ENCODE measurements at regions not wholly inside any gene's neighbourhood (a gene's known extent, or its start where the extent isn't known, plus 50 kb on each side); places are given as distances from the start of the nearest gene placed in this dataset.

- H3K36me3 ChIP-seq (ENCODE audit: insufficient read depth, low read length, poor library complexity, severe bottlenecking), result no peaks in the 10 kb centered on the region
- H3K4me1 ChIP-seq (ENCODE audit: insufficient read depth, low read length, poor library complexity, severe bottlenecking), result no peaks in the 10 kb centered on the region
- H3K27ac ChIP-seq (ENCODE audit: low read depth, low read length, poor library complexity, severe bottlenecking), result no peak overlapping the region
- no peak overlapping the region for H3K4me3 ChIP-seq (ENCODE audit: low read depth, low read length, poor library complexity, severe bottlenecking)
- BruUV-seq (replicated peaks), result no TSS peak
- TF ChIP-seq EZH2 (IDR thresholded peaks at IDR 0.05; ENCODE audit: borderline replicate concordance, low read depth, low read length, poor library complexity, severe bottlenecking), result no peak
- no peak for TF ChIP-seq CTCF (conservative IDR thresholded peaks at IDR 0.05; ENCODE audit: low read depth, low read length)
- POLR2A ChIA-PET (ENCODE audit: low non-redundant PET), result no interaction called here
- CTCF ChIA-PET, result no interaction called here
- H3K9me3 ChIP-seq (ENCODE audit: low read depth, low read length, poor library complexity, severe bottlenecking), result no peaks in the 10 kb centered on the region
- peaks cover 33% of the 10 kb centered on the region for H3K27me3 ChIP-seq (replicated peaks; ENCODE audit: insufficient read depth, low read depth, low read length, poor library complexity)
- no peak for DNase-seq (ENCODE audit: low spot score)
- intact Hi-C loops (cut with micrococcal nuclease; ENCODE audit: unreplicated experiment), result no loop called here
These were observed 63.6 kb downstream of the ELAPOR2 start for GRCh38 chr7:86995814-86996213.

- TF ChIP-seq EZH2 (IDR thresholded peaks at IDR 0.05; ENCODE audit: borderline replicate concordance, low read depth, low read length, poor library complexity, severe bottlenecking) (no peak), CTCF (conservative IDR thresholded peaks at IDR 0.05; ENCODE audit: low read depth, low read length) (no peak)
- Histone ChIP-seq H3K27me3 (replicated peaks; ENCODE audit: insufficient read depth, low read depth, low read length, poor library complexity) (peaks cover 28% of the 10 kb centered on the region), H3K4me3 (ENCODE audit: low read depth, low read length, poor library complexity, severe bottlenecking) (no peak overlapping the region), H3K4me1 (ENCODE audit: insufficient read depth, low read length, poor library complexity, severe bottlenecking) (no peaks in the 10 kb centered on the region), H3K27ac (ENCODE audit: low read depth, low read length, poor library complexity, severe bottlenecking) (no peak overlapping the region), H3K9me3 (ENCODE audit: low read depth, low read length, poor library complexity, severe bottlenecking) (no peaks in the 10 kb centered on the region), H3K36me3 (ENCODE audit: insufficient read depth, low read length, poor library complexity, severe bottlenecking) (no peaks in the 10 kb centered on the region)
- POLR2A ChIA-PET (ENCODE audit: low non-redundant PET), result no interaction called here
- CTCF ChIA-PET, result no interaction called here
- DNase-seq (ENCODE audit: low spot score), result no peak
- no TSS peak for BruUV-seq (replicated peaks)
- intact Hi-C loops (cut with micrococcal nuclease; ENCODE audit: unreplicated experiment), result no loop called here
These were observed 64.3 kb downstream of the ELAPOR2 start for GRCh38 chr7:86995052-86995725.

GRCh38 chr7:86991771-86992191, 67.7 kb downstream of the ELAPOR2 start:
- ChIA-PET POLR2A (ENCODE audit: low non-redundant PET) (no interaction called here), CTCF (no interaction called here)
- BruUV-seq (replicated peaks), result no TSS peak
- Histone ChIP-seq H3K4me3 (ENCODE audit: low read depth, low read length, poor library complexity, severe bottlenecking) (no peak overlapping the region), H3K27me3 (replicated peaks; ENCODE audit: insufficient read depth, low read depth, low read length, poor library complexity) (peaks cover 7% of the 10 kb centered on the region), H3K27ac (ENCODE audit: low read depth, low read length, poor library complexity, severe bottlenecking) (no peak overlapping the region), H3K4me1 (ENCODE audit: insufficient read depth, low read length, poor library complexity, severe bottlenecking) (no peaks in the 10 kb centered on the region), H3K36me3 (ENCODE audit: insufficient read depth, low read length, poor library complexity, severe bottlenecking) (no peaks in the 10 kb centered on the region), H3K9me3 (ENCODE audit: low read depth, low read length, poor library complexity, severe bottlenecking) (no peaks in the 10 kb centered on the region)
- DNase-seq (ENCODE audit: low spot score), result no peak
- TF ChIP-seq EZH2 (IDR thresholded peaks at IDR 0.05; ENCODE audit: borderline replicate concordance, low read depth, low read length, poor library complexity, severe bottlenecking) (no peak), CTCF (conservative IDR thresholded peaks at IDR 0.05; ENCODE audit: low read depth, low read length) (no peak)
- intact Hi-C loops (cut with micrococcal nuclease; ENCODE audit: unreplicated experiment), result no loop called here

Data from A673 (cell line).